NCI-H1417 (cell line): ENCODE measurements at regions not wholly inside any gene's neighbourhood (a gene's known extent, or its start where the extent isn't known, plus 50 kb on each side); places are given as distances from the start of the nearest gene placed in this dataset.
A peak's percentile ranks its signal among the peaks of the same experiment; 100 is the strongest.

ENCODE experiments used
- DNase-seq, 3 experiments: peaks; one replicate each; lab custom pipeline; 2025; lab: John Stamatoyannopoulos, UW

DNA sequence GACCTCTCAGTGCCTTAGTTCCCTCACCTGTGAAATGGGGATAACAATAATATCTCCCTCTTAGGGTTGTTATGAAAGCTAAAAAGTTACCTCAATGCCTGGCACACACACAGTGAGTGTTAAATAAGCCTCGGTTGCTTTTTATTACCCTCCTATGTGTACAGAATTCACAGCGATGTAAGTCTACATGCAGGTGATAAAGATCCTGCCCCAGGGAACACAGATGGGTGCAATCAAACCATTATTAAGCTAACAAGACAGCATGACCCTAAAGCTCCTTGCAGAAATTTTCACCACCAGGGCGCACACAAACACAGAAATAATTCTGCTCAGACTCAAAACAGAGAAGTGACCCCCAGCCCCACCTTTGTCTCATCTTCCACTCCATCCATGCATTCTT, 261.9 kb downstream of the SNX10 start:
- DNase-seq: peak in 2 of 3 experiments; percentile 57 to 83

GRCh38 chr7:26554952-26555351, 263.3 kb downstream of the SNX10 start:
- peak in 2 of 3 experiments; percentile 37 to 46 for DNase-seq

DNA sequence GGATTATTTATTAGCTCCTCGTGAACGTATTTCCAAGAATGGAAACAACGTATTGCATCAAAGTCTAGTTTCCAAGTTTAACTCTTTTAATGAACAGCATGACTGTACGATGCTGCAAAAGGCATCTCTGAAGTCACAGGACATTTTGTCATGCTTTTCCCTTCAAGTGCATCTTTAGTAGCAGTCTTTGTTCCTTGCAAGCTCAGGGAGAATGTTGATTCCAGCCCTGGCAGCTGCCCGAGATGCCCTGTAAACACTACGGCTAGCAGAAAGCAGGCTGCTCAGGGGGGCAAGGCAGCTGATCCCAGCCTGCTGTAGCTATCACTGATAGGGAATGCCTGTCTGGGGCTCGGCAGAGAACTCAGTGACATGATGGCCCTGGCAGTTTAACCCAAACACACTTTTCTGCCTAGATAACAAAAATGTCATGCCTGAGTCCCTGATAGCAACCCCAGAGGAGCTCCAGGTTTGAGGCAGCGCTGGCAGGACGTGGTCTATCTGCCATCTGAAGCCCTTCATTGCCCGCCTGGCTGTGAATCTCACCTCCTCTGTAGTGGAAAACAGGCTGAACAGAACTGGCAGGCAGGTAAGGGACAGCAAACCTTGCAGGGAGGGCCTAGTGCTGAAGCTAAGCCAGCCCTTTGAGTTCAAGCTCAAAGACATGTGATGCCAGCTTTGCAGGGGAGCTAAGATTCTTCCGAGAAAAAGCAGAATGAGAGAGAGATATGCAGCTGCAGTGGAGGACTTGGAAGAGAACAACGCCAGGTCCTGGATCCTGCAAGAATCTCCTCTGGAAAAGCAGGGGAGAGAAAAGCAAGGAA, 264.6 kb downstream of the SNX10 start:
- peak; percentile 73 to 88 (median 78) for DNase-seq

DNA sequence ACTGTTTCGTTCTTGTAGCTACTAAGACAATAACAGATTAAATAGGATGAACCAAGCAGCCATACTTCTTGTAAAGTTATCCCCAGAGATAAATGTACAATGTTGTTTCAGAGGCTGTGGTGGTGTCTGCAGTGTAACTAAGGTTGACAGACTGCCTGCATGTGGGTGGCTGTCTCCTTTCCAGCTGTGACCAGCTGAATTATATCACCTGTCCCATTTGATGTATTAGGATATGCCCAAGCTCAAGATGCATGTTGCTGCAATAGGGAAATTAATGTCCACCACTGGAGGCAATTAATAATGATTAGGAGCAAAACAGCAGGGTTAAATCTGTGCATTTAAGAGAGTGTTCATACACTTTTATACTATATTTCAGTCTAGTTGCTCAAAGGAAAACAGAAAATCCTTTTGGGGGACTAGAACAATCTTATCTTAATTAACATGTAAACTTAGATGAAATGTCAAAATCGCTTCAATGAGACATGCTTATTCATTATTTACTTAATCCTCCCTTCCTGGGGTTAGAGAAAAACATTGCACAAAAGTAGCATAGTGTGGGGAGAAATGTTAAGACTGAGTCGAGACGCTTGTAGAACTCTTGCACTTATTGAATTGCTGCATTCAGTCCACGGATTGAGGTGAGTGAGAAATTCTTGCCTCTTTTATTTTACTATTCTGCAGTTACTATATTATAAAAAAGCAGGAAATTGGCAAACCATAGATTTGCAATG, 269.0 kb downstream of the SNX10 start:
- DNase-seq: peak in 2 of 3 experiments; percentile 28 to 63

DNA sequence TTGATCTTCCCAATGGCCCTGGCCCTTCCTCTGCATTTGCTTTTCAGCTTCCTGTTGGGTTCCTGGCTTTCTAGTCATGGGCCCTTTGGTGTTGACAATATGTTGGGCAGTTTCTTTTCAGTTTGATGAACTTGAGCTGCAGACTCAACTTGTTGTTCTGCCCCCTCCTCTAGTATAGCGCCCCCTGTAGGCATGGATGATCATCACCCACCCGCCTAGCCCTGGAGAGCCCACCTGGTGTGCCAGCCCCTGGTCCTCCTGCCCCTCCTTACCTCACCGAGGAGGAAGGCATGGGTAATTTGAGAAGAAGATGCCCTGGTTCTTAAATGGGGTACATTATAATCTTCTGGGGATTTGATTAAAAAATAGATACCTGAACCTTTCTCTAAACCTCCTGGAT, 271.2 kb downstream of the SNX10 start:
- DNase-seq: no peak

DNA sequence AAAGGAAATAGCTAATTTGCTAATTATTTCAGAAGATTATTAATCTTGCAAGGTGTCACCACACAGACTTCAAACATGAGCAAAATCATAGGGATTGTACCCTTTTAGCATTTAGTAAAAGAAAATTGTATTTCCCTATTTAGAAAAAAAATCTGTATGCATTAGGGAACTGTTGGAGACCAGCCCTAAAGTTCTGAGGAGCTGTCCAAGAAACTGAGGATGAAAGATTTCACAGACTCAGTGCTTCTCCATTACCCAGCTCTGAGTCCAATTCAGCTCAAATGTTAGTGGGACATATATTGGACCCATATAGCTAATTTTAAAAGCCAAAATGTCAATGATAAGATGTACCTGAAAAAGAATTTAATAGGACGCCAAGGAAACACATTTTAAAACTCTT, 271.7 kb downstream of the SNX10 start:
- no peak for DNase-seq

DNA sequence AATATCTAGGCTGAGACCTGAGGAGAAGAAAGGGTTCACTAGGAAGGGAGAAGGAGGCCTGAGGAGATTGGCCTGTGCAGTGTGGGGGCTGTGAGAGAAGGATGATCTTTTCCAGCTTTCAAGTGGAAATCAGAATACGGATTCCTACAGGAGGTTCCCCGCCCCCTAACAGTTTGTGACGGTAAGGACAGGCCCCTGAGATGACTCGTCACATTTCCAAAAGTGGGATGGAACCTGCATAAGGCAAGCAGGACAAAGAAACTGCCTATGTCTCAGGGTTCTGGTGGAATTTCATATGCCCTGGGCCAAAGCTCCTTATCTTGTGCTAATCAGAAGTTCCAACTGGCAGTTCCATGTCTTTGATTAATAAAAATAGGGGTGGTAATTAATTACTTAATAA, 275.6 kb downstream of the SNX10 start:
- no peak for DNase-seq

DNA sequence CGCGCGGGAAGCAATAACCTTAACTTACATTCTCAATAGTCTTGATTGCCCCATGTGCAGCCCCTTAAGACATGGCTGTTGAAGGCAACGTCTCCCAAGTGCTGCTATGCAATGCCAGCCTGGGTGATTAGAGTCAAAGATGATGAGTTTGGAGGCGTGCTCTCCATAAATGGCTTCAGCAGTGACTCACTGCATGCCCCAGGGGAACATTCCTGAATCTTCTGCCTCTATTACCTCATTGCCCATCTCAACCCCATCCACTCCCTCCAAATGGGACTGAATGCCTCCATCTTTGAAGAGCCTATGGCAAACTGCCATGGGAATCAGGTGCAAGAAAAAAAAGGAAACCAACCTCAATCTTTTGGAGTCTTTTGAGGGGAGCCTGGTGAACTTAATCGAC, 282.8 kb downstream of the SNX10 start:
- DNase-seq: no peak

DNA sequence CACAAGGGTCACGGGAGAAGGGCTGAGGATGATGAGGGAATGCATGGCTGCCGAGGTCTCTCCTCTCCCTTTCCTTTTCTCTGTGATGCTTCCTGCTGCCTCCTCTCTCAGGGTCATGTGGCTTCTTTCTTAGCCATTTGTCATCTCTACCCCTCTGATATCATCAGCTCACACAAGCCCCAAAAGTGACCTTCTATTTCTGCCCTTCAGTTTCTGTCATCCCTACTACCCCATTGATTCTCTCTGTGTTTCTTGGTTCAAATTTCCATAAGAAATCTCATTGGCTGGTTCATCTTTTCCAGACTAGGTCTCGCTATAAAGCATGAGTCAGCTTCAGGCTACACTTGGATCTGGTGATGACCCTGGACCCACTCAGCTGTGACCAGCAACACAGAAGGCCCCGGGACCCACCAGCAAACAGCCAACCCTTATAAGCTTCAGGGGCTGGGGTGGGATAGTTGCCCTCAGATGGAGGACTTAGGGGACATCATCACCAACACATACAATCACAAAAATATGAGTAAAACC, 284.3 kb downstream of the SKAP2 start:
- DNase-seq: no peak

DNA sequence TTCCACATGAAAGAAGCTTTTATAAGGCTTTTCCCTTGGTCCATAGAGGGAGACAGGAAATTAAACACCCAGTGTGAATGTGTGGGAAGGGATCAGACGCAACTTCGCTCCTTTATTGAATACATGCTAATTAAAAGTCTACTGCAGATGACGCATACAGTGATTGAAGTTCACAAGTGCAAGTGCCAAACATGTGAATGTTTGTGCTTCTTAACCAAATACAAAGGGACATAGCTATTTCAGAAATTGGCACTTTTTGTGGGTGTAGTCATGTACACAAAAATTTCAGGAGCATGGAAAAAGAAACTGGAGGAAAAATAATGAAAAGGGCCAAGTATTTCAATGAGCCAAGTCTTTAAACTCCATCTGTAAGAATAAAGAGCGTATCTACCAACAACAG, 283.7 kb downstream of the SKAP2 start:
- DNase-seq: no peak

DNA sequence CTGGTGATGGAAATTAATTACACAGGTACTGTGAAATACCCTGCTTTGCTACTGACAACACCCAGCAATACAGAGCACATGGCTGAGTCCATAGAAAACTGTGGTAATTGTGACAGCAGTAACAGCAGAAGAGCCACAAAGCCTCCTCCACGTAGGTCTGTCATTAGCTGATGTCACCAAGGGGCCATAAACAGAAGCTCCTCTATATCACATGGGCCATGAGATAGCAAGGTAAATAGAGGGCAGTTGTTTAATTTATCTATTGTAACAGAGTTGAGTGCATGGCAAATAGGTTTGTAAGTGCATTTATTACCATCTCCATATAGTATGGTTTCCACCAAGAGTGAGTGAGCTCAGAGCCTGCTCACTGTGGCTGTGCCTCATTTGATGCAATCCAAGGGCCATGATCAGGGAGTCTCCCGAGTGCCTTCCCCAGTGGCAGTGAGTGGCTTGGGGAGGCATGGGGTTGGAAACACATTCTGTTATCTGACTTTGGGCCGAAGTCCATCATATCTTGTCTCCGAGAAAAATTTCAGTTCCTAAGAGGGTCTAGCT, 281.2 kb downstream of the SKAP2 start:
- DNase-seq: peak; percentile 65 to 93 (median 79)

- DNase-seq: no peak
These were observed 280.1 kb downstream of the SKAP2 start for GRCh38 chr7:26584326-26584725.

DNA sequence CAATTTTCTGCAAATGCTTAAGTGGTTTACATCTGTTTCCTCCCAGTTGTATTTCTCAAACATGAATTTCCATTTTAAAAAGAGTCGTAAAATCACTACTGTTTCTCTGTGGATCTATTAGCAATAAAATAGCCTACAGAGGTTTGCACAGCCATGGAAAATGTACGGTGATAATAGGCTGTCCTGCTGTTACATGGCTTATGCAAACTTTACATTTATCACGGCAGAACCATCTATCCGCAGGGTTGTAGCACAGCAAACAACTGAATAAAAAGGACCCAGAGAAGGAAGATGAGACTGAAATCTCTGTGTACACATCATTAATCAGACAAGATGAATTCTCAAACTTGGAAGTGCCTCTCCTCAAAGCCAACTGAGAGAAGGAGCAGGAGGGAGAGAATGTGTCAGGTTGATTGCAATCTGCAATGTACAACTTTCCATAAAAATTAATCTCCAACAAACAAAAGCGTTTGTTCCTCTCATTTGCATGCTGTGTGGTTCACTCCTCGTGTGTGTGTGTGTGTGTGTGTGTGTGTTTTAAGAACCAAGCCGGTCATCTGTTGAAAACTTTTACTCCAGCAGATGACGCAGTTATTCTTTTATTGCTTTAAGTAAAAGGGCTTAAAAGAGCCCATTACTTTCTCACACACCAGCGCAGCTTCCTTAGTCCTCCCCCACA, 279.3 kb downstream of the SKAP2 start:
- DNase-seq: peak; percentile 84 to 97 (median 91)

DNA sequence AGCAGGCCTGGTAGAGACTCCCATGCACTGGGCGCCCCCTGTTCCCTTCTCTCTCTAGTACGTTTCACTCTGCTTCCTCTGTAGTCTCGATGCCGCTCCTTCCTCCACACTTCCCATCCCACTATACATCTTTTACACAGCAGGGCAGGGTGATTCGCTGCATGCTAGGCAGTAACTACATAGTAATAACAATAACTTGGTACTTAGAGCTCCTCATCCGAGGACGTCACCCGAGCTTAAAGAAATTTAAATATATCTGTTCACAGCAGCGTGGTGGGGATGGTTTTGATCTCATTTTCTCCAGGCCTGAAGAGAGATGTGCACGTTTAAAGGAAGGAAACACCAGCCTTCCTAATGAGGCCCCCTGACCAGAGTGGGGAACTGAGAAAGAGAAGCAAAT, 276.9 kb downstream of the SKAP2 start:
- DNase-seq: no peak

GRCh38 chr7:26588511-26588910, 275.9 kb downstream of the SKAP2 start:
- DNase-seq: peak in 2 of 3 experiments; percentile 32 to 36

- no peak for DNase-seq
These were observed 273.7 kb downstream of the SKAP2 start for GRCh38 chr7:26590709-26591108.

DNA sequence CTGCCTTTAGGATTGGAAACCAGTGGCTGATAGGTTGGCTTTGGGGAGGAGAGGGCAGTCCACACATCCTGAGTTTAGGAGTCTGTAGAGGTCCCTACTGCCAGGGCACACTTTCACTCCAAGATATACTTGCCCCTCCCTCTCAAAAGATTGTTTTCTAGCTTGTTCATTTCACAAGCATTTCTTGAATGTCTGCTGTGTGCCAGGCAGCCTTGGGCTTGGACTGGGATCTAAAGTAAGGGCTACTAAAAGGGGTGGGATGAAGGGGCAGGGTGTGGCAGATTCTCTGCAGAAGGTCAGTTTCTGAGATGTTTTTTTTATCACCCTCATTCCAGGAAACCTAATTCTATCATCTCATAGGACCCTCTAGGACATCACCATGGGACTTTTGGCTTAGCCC, 272.4 kb downstream of the SKAP2 start:
- DNase-seq: no peak

- DNase-seq: no peak
These were observed 271.0 kb downstream of the SKAP2 start for GRCh38 chr7:26593393-26593792.

DNA sequence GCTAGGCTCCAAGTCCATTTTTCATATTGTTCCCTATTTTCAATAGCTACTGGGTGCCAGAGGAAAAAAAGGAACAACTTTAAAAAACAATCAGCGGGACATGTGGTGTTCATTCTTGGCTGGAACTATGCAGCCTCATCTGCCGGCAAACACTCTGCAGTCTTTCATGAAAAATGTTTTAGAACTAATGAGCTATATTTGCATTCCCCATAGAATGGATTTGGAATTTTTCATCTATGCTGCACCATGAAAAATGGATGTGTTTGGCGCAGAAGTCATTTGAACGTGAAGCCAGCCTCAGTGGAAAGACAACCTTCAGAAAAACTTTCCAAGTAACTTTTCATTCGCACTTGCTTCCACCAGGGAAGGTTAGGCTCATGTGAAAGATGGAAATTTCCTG, 270.5 kb downstream of the SKAP2 start:
- DNase-seq: no peak

DNA sequence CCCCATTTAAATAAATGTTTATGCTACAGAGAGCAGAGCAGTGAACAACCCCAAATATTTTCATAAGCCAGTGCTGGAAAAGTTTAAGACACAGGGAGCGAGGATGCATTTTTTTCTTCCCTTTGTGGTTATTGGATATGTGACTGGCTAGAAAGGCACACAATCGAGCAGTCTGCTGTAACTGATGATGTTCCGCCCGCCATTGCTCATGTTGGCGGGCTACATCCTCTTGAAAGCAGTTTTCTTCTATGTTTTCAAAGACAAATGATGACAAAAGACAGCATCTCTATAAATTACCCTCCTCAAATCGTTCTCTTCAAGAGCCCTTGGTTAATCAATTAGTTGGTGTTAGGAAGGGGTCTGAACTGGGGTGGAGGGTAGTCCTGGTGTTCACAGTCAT, 269.8 kb downstream of the SKAP2 start:
- no peak for DNase-seq

DNA sequence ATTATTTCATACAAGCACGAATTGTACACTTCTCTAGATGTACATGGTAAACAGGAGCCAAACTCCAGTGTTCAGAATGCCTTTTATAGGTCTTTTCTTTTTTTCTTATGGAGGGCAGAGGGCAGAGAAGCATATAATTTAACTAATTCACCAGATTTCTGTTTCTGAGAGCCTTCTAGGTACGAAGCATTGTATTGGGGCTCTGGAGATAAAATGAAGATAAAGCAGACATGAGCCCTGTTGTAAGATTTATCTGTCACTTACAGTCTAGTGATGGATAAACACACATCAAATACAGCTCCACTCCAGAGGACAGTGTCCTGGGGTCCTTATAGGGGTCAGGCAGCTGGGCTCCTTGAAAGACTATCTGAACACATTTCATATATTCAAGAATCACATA, 265.5 kb downstream of the SKAP2 start:
- DNase-seq: no peak

DNA sequence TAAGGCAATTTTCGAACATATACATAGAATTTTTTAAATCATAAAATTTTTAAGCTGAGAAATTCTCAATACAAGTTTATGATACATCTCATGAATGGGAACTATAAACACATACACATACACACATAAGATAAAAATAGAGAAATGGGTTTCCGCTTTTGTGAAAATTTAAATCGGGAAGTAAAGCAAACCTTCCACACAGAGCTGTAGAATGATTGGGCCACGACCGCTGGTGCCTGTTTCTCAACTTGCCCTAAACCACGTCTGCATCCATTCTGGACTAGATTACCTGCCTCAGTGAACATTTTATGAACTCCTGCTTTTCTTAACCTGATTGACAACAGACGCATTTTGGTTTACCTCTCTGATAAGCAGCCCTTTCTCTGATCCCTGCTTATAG, 264.4 kb downstream of the SKAP2 start:
- DNase-seq: no peak
